GM12878 (cell line): ENCODE measurements at regions not wholly inside any gene's neighbourhood (a gene's known extent, or its start where the extent isn't known, plus 50 kb on each side); places are given as distances from the start of the nearest gene placed in this dataset.

Experiments
- ATAC-seq: fragments of 200-7000 bp; cut with Tn5 transposase; 3 replicates; pipeline ENCODE4 v1.9.1; 2020; ENCODE audit warnings: mild to moderate bottlenecking, moderate library complexity
- BruUV-seq: library from RNA; stranded (reverse); fragments of 400-500 nt; replicated peaks from 2 replicates; lab custom pipeline; 2021; lab: Mats Ljungman, UMichigan
- CTCF ChIA-PET: fragments of 300-600 bp; sonication (Branson Sonifier 250); formaldehyde crosslinking; extraction: SDS; loops from one replicate; lab custom pipeline; 2021; ENCODE audit warnings: inconsistent platforms; lab: Yijun Ruan, JAX
- POLR2A ChIA-PET: fragments of 350-600 bp; formaldehyde crosslinking; extraction: SDS; loops from one replicate; lab custom pipeline; 2021; ENCODE audit warnings: inconsistent platforms; lab: Charles Lee
- RAD21 ChIA-PET: fragments of 300-600 bp; sonication (Branson Sonifier 250); formaldehyde crosslinking; loops from one replicate; lab custom pipeline; 2023; ENCODE audit warnings: antibody characterized with exemption; ENCODE audit not compliant: unreplicated experiment; lab: Charles Lee
- SMC1A ChIA-PET: fragments of 300-600 bp; sonication (Branson Sonifier 250); formaldehyde crosslinking; loops from one replicate; lab custom pipeline; 2023; ENCODE audit not compliant: unreplicated experiment, uncharacterized antibody; lab: Charles Lee
- DNase-seq: peaks from one replicate; pipeline ENCODE4 v3.0.0-alpha.2; 2011; ENCODE audit warnings: low read depth, low spot score
- FAIRE-seq: peaks from 3 replicates; lab custom pipeline; 2011; peaks lifted over from hg19 to GRCh38; lab: Jason Lieb, UNC
- H2AFZ ChIP-seq: 2 replicates; pipeline ENCODE4 v1.6.0; 2011; ENCODE audit warnings: low read depth, low read length, control low read depth; ENCODE audit not compliant: control insufficient read depth
- H3K27ac ChIP-seq: 2 replicates; pipeline ENCODE4 v1.5.1; 2011; ENCODE audit warnings: control low read depth; ENCODE audit not compliant: control insufficient read depth, insufficient read depth
- H3K27me3 ChIP-seq, 2 experiments: replicated peaks in 1 of 2; 2 replicates each; pipeline versions ENCODE4 v1.6.0 to v1.6.1; 2011; ENCODE audit warnings: low read length in 1 of 2; ENCODE audit not compliant: control insufficient read depth in 2 of 2, insufficient read depth in 2 of 2
- H3K36me3 ChIP-seq, 2 experiments: 2 replicates each; pipeline ENCODE4 v1.5.1; 2011; ENCODE audit warnings: low read length in 1 of 2; ENCODE audit not compliant: control insufficient read depth in 2 of 2, insufficient read depth in 2 of 2
- H3K4me1 ChIP-seq: 2 replicates; pipeline ENCODE4 v1.6.1; 2011; ENCODE audit warnings: mild to moderate bottlenecking, low read length, moderate library complexity, mixed read lengths; ENCODE audit not compliant: control insufficient read depth, insufficient read depth
- H3K4me2 ChIP-seq: 2 replicates; pipeline ENCODE4 v1.6.0; 2011; ENCODE audit warnings: control low read depth; ENCODE audit not compliant: control insufficient read depth, insufficient read depth
- H3K4me3 ChIP-seq: fragments of 200-600 bp; sonication (generic); 2 replicates; pipeline ENCODE4 v1.5.1; 2016
- H3K79me2 ChIP-seq: 2 replicates; pipeline ENCODE4 v1.6.0; 2011; ENCODE audit warnings: low read length; ENCODE audit not compliant: control insufficient read depth, insufficient read depth
- H3K9ac ChIP-seq: 2 replicates; pipeline ENCODE4 v1.8.0; 2011; ENCODE audit warnings: low read length, control low read depth, mixed read lengths; ENCODE audit not compliant: control insufficient read depth, insufficient read depth
- H3K9me3 ChIP-seq: replicated peaks from 3 replicates; pipeline ENCODE4 v1.5.1; 2011; ENCODE audit warnings: mild to moderate bottlenecking, low read length; ENCODE audit not compliant: control insufficient read depth, insufficient read depth
- H4K20me1 ChIP-seq: 2 replicates; pipeline ENCODE4 v1.6.0; 2011; ENCODE audit not compliant: control insufficient read depth, insufficient read depth
- ASH2L ChIP-seq: fragments of 300-600, 200-600 bp; sonication (generic); IDR thresholded peaks from 2 replicates; pipeline ENCODE4 v1.6.1; 2017; ENCODE audit warnings: low read depth, mild to moderate bottlenecking, borderline replicate concordance
- BACH1 ChIP-seq: fragments of 450-650 bp; IDR thresholded peaks from 2 replicates; pipeline ENCODE4 v1.6.1; 2017; ENCODE audit warnings: mild to moderate bottlenecking, borderline replicate concordance
- IRF5 ChIP-seq: fragments of 450-650 bp; IDR thresholded peaks from 2 replicates; pipeline ENCODE4 v1.6.1; 2017; ENCODE audit warnings: borderline replicate concordance
- NFYA ChIP-seq: IDR thresholded peaks from 2 replicates; pipeline ENCODE4 v1.6.1; 2011; ENCODE audit warnings: low read depth, mild to moderate bottlenecking, low read length, improper control_type of control experiment, borderline replicate concordance
- STAT1 ChIP-seq: fragments of 450-650 bp; conservative IDR thresholded peaks from 2 replicates; pipeline ENCODE4 v1.6.1; 2014; ENCODE audit warnings: antibody characterized with exemption, mild to moderate bottlenecking
- ZNF217 ChIP-seq: fragments of 450-650 bp; IDR thresholded peaks from 2 replicates; pipeline ENCODE4 v1.6.1; 2017; ENCODE audit warnings: antibody characterized with exemption, mild to moderate bottlenecking
- WGBS: methylation state at CpG from one replicate; pipeline ENCODE4 v1.1.6; 2016; ENCODE audit warnings: low lambda C conversion rate; ENCODE audit not compliant: insufficient replicate concordance, insufficient coverage; ENCODE audit errors: missing lambda C conversion rate; 5-methylcytosine and 5-hydroxymethylcytosine counted together
- in situ Hi-C: fragments of 300-500 bp; cut with MboI; formaldehyde crosslinking; loops from 9 replicates; pipeline ENCODE4 v1.14.3; 2018; ENCODE audit warnings: mixed read lengths
- intact Hi-C: fragments of 100-400 bp; cut with micrococcal nuclease; formaldehyde crosslinking; loops from one replicate; pipeline ENCODE4 v1.14.2; 2022; ENCODE audit not compliant: unreplicated experiment
- TF ChIP-seq, protein P1 (sequence below): fragments of 450-650 bp; formaldehyde crosslinking; IDR thresholded peaks from 2 replicates; pipeline ENCODE4 v1.4.0; 2022; ENCODE audit warnings: mild to moderate bottlenecking, moderate library complexity
- TF ChIP-seq, protein P2 (sequence below): fragments of 450-650 bp; IDR thresholded peaks from 2 replicates; pipeline ENCODE4 v1.6.1; 2016; ENCODE audit warnings: mild to moderate bottlenecking
- TF ChIP-seq, protein P3 (sequence below): IDR thresholded peaks from 2 replicates; pipeline ENCODE4 v1.6.1; 2011; ENCODE audit warnings: mild to moderate bottlenecking, low read depth, low read length, moderate library complexity; ENCODE audit not compliant: insufficient replicate concordance
- TF ChIP-seq, protein P4 (sequence below): fragments of 450-650 bp; IDR thresholded peaks from 2 replicates; pipeline ENCODE4 v1.6.1; 2017; ENCODE audit warnings: low read depth, mild to moderate bottlenecking, moderate library complexity

DNA sequence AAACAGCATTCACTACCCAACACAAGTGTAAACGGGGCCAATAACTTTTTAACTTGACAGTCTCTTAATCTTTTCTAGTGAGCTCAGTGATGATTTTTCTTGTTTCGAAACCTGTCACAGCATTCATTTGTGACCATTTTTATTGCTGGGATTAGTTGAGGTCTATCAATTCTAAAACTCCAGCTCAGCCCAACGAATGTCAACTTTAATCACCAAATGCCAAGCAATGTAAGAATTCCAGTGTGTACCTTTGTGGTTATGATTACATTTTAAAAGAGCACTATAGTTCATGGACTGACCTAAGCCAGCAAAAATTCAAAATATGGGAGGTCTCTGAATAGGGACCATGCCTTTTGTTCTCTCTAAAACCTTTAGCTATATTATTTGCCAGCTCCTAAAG, 694.3 kb upstream of the SGCG start:
- POLR2A ChIA-PET, result no interaction called here
- FAIRE-seq, result no peak
- TF ChIP-seq STAT1 (no peak), ASH2L (no peak), BACH1 (no peak), ZNF217 (no peak), IRF5 (no peak), NFYA (no peak)
- TF ChIP-seq, protein P1, sequence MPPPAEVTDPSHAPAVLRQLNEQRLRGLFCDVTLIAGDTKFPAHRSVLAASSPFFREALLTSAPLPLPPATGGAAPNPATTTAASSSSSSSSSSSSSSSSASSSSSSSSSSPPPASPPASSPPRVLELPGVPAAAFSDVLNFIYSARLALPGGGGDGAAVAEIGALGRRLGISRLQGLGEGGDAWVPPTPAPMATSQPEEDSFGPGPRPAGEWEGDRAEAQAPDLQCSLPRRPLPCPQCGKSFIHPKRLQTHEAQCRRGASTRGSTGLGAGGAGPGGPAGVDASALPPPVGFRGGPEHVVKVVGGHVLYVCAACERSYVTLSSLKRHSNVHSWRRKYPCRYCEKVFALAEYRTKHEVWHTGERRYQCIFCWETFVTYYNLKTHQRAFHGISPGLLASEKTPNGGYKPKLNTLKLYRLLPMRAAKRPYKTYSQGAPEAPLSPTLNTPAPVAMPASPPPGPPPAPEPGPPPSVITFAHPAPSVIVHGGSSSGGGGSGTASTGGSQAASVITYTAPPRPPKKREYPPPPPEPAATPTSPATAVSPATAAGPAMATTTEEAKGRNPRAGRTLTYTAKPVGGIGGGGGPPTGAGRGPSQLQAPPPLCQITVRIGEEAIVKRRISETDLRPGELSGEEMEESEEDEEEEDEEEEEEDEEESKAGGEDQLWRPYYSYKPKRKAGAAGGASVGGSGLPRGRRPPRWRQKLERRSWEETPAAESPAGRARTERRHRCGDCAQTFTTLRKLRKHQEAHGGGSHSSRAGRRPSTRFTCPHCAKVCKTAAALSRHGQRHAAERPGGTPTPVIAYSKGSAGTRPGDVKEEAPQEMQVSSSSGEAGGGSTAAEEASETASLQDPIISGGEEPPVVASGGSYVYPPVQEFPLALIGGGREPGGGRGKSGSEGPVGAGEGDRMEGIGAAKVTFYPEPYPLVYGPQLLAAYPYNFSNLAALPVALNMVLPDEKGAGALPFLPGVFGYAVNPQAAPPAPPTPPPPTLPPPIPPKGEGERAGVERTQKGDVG (CRISPR knock-in tag), result no peak
- TF ChIP-seq, protein P2, sequence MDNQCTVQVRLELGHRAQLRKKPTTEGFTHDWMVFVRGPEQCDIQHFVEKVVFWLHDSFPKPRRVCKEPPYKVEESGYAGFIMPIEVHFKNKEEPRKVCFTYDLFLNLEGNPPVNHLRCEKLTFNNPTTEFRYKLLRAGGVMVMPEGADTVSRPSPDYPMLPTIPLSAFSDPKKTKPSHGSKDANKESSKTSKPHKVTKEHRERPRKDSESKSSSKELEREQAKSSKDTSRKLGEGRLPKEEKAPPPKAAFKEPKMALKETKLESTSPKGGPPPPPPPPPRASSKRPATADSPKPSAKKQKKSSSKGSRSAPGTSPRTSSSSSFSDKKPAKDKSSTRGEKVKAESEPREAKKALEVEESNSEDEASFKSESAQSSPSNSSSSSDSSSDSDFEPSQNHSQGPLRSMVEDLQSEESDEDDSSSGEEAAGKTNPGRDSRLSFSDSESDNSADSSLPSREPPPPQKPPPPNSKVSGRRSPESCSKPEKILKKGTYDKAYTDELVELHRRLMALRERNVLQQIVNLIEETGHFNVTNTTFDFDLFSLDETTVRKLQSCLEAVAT, result no peak
- TF ChIP-seq, protein P3, sequence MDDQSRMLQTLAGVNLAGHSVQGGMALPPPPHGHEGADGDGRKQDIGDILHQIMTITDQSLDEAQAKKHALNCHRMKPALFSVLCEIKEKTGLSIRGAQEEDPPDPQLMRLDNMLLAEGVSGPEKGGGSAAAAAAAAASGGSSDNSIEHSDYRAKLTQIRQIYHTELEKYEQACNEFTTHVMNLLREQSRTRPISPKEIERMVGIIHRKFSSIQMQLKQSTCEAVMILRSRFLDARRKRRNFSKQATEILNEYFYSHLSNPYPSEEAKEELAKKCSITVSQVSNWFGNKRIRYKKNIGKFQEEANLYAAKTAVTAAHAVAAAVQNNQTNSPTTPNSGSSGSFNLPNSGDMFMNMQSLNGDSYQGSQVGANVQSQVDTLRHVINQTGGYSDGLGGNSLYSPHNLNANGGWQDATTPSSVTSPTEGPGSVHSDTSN, result no peak
- TF ChIP-seq, protein P4, sequence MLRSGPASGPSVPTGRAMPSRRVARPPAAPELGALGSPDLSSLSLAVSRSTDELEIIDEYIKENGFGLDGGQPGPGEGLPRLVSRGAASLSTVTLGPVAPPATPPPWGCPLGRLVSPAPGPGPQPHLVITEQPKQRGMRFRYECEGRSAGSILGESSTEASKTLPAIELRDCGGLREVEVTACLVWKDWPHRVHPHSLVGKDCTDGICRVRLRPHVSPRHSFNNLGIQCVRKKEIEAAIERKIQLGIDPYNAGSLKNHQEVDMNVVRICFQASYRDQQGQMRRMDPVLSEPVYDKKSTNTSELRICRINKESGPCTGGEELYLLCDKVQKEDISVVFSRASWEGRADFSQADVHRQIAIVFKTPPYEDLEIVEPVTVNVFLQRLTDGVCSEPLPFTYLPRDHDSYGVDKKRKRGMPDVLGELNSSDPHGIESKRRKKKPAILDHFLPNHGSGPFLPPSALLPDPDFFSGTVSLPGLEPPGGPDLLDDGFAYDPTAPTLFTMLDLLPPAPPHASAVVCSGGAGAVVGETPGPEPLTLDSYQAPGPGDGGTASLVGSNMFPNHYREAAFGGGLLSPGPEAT, result no peak
- RAD21 ChIA-PET, result interaction anchor here (0.6 kb wide), 1 partner anchor 469 kb away, joined by 6 read pairs; no protein-coding TSS in a partner anchor
- CTCF ChIA-PET, result interaction anchor here (1.3 kb wide), 1 partner anchor 534 kb away, joined by 3 read pairs; no protein-coding TSS in a partner anchor
- H3K27ac ChIP-seq, result no peak overlapping the region
- H3K4me2 ChIP-seq, result no peak overlapping the region
- BruUV-seq, result no TSS peak
- H3K79me2 ChIP-seq, result no peaks in the 10 kb centered on the region
- no peaks in the 10 kb centered on the region for H3K36me3 ChIP-seq
- SMC1A ChIA-PET, result no interaction called here
- WGBS, result 32% methylated on average over 3 of the region's 3 CpGs
- H3K9me3 ChIP-seq, result no peaks in the 10 kb centered on the region
- ATAC-seq, result no peak
- in situ Hi-C loops, result no loop called here
- intact Hi-C loops, result no loop called here
- no peak overlapping the region for H3K9ac ChIP-seq
- no peaks in the 10 kb centered on the region for H3K4me1 ChIP-seq
- no peaks in the 10 kb centered on the region for H3K27me3 ChIP-seq
- no peak for DNase-seq
- no peak overlapping the region for H3K4me3 ChIP-seq
- H2AFZ ChIP-seq, result no peak overlapping the region
- no peaks in the 10 kb centered on the region for H4K20me1 ChIP-seq
